Left renal cortex interstitium (tissue), 4 donors: ENCODE measurements at regions not wholly inside any gene's neighbourhood (a gene's known extent, or its start where the extent isn't known, plus 50 kb on each side); places are given as distances from the start of the nearest gene placed in this dataset.

ENCODE experiments used
- DNase-seq, 4 donors: peaks; one replicate each; pipeline ENCODE4 v3.0.0-alpha.2; 2013; ENCODE audit warnings: low read depth in 4 of 4, low spot score in 2 of 4, missing footprints in 1 of 4

DNA sequence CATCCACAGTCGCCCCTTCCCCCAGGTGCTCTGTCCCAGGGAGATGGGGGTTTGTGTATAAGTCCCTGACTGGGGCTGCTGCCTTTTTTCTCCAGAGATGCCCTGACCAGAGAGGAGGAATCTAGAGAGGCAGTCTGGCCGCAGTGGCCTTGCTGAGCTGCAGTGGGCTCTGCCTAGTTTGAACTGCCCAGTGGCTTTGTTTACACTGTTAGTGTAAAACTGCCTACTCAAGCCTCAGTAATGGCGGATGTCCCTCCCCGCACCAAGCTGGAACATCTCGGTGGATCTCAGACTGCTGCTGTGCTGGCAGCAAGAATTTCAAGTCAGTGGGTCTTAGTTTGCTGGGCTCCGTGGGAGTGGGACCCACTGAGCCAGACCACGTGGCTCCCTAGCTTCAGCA lies 102.6 kb upstream of the GIMD1 start:
- no peak for DNase-seq

DNA sequence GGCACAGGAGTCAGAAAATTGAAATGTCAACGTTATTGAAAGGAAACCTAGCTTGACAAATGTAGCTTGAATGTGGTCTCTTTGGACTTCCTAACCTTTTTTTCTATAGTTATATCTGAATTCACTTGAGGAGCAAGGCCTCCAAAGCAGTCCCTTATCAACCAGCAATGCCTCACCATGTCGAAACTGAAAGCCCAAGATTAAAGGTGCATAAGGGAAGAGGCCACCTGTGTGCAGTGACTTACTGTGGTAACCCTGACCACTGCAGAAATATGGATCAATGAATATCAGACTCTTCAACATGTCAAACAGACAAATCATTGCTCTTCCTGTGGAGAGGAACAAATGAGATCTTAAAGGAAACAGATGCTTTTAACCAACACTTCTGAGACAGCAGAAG lies 95.0 kb upstream of the GIMD1 start:
- no peak for DNase-seq

DNA sequence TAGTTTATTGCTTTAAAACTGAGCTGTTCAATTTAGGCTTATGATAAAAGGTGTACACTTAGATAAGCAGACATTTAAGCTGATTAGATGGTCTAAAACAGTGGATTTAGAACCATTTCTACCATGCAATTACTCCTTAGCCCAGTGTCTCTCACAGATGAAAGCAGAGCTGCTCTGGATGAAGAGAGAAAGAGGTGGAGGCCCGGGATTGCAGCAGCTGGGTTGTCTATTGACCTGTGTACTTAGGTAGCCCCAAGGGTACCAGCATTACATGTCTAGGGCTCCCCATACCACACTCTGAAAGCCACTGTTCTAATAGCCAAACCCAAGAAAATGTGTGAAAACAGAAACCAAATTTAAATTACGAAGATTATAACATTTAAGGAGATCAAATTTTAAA lies 86.0 kb upstream of the GIMD1 start:
- DNase-seq: no peak

DNA sequence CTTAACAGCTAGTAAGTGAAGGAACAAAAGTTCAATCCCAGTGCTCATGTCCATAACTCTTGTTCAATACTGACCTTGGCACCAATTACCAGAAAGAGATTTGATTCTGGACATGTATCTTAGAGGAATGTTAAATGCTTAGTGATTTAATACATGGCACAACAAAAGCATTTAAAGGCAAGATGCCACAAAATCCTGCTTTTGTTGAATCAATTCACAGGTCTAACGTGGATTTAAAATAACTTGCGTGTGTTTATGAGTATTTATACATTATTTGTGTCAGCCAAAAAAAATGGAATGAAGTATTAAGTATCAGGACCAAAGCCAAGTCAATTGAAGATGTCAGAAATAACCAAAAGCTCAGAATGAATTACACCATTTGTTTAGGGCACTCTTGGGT lies 85.4 kb upstream of the GIMD1 start:
- DNase-seq: no peak

DNA sequence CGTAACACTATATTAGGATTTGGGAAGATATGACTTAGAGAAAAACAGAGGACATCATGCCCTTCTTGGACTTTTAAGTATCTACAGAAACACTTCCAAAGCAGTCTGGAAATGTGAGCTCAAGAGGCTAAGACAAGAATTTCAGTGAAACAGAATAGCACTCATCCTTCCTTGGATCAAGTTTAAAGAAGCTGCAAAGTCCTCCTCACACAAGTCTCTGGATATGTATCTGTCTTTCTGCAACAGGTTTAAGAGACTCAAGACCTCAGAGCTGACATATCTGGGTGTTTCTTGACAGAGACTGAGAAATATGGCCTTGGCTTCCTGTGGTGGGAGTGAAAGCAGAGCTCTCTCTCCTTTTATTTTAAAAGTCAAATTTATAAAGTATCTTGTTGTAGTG lies 82.5 kb upstream of the GIMD1 start:
- DNase-seq: no peak

DNA sequence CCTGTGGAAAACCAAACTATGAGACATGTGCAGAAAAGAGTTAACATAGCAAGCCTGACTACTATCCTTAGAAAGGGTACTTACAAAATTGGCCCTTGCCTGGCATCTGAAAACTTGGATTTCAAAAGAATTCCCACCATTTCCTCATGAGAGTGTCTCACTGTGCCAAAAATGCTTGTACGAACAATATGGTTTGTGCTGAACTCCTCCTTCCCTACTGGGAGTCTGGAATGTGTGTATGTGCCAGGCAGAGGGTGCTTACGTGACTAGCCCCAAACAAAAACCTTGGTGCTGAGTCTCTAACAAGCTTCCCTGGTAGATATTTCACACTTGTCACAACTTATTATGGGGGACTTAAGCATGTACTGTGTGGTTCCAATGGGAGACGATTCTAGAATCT lies 81.7 kb upstream of the GIMD1 start:
- no peak for DNase-seq

DNA sequence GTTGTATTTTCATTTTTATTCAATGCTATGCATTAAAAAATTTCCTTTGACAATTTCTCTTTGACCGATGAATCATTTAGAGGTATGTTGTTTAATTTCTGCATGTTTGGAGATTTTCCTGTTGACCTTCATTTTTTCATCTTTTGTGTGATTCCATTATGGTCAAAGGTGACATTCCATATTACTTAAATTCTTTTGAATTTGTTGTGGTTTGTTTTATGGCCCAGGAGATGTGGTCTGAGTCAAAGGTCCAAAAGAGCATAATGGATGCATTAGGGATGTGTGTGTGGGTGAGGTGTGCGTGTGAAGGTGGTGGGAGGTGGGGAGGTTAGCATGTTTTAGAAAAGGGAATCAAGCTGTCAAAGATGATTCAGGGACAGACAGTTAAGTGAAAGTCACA lies 76.0 kb upstream of the GIMD1 start:
- DNase-seq: no peak

DNA sequence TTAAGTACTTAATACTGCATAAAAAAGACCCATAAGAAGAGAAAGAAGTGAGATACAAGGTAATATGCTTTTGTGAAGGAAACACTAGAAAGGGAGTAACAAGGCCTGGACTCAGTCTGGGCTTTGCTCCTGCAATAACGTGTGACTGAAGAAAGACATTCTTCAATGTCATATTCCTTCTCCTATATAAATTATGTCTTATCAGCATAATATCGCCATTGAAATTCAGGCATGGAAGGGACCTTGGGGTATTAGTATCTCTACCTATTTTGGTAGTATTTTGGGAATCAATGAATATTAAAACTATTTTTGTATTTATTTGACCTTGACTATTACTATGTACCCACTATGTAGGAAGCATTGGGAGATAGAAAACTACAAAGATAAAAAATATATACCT lies 62.2 kb upstream of the GIMD1 start:
- DNase-seq: no peak

DNA sequence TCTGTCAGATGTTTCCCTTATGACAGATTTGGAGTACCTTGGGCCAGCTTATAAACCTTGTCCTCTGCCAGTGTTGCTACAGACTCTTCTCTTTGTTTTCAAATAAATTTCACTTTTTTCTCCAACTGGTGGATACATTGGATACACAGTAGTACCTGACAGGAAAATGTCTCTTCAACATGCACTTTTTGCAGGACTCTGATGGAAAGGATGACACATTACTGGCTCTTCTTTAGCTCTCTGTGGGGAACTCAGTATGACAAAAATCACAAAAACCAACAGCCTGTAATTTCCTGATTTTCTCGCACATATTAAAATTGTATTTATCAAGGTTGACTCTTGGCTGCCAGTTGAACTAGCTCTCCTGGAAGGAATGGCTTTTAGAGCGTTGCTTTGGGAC lies 61.3 kb upstream of the GIMD1 start:
- DNase-seq: no peak

DNA sequence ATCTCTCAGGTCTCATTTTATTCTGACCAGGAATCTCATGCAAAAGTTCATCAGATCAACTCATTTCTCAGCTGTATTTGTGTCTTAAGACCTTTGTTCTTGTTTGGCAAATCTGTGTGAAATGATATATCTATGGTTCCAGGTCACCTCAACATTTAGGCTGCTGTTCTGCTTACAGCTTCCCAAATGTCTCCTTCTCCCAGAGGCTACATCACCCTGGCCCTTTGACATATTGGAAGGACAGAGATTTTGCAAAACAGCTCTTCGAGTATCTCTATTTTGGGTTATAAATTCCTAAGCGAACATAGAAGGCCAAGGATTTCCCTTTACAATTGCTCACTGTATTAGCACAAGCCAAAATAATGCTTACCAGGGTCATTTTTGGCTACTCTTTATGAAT lies 57.5 kb upstream of the GIMD1 start:
- DNase-seq: no peak

DNA sequence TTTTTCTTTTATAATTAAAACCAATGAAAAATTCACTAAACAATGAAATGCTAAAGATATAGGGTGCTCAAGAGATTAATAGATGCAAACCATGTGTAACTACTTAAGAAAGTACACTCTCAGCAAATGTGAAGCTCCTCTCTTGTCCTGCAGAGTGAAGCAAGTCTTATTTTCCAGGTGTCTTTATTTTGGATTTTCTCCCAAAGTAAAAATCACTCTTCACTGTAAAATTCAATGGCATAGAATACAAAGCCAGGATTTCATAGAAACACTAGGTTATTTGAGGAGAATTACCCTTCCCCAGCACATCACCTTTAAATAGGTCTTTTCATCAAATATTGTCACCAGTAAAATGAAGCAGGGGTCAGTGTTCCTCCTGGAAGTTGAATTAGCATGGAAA lies 57.0 kb upstream of the GIMD1 start:
- no peak for DNase-seq

DNA sequence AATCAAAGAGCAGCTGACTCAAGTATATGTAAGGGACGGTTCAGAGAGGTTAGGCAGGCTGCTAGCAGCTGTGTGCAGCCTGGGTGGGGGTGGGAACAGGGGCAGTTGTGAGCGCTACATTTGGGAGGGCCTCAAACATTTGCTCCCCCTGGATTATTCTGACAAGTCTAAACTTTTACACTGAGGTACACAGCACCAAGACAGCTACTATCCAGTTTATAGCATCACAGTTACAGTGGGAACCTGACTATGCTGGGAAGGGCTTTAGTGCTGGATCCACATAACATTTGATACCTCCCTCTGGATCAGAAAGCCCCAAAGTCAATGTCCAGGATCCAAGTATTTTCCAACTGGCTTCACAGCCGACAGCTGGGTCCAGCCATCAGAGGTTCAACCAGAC lies 55.8 kb upstream of the GIMD1 start:
- DNase-seq: no peak

DNA sequence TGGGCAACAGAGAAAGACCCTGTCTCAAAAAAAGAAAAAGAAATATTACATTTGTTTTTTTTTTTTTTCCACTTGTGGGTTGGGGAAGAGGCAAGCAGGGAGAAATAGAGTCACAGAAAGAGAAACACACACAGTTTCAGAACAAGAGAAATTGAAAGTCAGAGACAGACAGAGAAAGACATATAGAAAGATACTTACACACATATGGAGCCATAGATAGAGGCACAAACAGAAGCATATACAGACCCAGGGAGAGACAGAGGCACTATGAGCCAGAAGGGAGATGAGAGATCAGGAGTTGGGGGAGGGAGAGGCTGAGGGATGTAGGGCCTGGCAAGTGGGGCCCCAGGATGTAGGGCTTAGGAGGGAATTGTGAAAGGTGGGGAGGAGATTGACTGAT lies 55.2 kb upstream of the GIMD1 start:
- no peak for DNase-seq

DNA sequence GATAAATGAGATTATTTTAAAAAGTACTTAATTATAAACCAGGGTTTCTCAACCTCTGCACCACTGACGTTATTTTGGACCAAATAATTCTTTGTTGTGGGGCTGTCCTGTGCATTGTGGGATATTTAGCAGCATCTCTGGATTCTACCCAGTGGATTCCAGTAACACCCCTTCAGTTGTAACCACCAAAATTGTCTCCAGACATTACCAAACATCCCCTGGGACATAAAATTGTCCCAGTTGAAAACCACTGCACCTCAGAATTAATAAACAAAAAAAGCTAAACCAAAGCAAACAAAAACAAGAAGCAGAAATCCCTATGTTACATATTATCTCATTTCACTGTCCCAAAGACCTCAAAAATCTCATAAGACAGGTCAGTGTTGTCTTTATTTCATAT lies 54.2 kb upstream of the GIMD1 start:
- no peak for DNase-seq

DNA sequence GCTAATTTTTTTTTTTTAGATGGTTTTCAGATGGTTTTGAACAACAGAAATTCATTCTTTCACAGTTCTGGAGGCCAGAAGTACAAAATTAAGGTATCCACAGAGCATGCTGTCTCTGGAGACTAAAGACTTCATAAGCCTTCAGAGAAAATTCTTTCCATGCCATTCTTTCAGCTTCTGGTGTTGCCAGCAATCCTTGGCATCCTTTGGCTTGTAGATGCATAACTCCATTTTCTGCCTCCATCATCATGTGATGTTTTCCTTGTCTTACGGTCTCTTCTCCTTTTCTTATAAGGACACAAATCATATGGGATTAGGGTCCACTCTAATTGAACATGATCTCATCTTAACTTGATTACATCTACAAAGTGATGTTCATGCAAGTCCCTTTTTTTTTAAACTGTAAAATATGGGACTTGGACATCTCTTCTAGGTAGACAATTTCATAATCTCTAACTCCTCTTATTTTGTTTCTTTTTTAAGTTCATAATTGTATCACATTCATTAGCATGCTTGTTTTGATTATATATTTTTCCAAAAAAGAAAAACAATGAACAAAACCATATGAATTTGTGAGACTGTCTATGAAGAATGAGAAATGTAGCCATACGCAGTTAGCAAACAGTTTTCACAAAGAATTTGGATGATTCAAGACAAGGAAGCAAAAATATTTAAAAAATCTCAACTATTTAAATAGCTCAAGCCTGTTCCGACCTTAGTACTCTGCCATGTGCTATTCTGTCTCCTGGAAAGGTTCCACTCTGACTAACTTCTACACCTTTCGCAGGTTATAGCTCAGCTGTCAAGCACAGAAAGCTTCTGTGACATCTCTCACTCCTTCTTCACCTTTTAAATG lies 53.1 kb upstream of the GIMD1 start:
- no peak for DNase-seq

DNA sequence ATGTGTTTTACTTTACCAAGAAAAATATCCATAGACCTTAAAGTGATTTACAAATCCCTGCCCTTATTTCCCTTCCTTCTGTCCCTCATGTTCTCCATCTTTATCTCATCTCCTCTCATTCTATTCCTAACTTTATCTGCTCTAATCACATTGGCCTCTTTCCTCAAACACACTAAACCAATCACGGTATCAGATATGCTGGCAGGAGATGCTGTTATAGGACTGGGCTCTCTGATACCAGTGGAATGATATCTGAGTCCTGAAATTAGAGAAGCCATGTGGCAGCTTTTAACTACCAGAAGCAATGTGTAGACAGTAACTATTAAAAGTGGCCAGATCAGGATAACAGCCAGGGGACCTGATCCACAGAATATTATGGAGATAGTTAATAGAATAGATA lies 49.9 kb upstream of the GIMD1 start:
- no peak for DNase-seq
